GM23248 (cell line): ENCODE measurements at regions not wholly inside any gene's neighbourhood (a gene's known extent, or its start where the extent isn't known, plus 50 kb on each side); places are given as distances from the start of the nearest gene placed in this dataset.

Experiments
- EZH2 ChIP-seq: fragments of 200-600 bp; sonication (generic); IDR thresholded peaks from 2 replicates; pipeline ENCODE4 v1.6.1; 2018; ENCODE audit warnings: antibody characterized with exemption, mild to moderate bottlenecking; ENCODE audit not compliant: insufficient read depth, poor library complexity, severe bottlenecking
- EZH2phosphoT487 ChIP-seq: fragments of 200-600 bp; sonication (generic); IDR thresholded peaks from 2 replicates; pipeline ENCODE4 v1.6.1; 2018; ENCODE audit warnings: antibody characterized with exemption, moderate library complexity, mild to moderate bottlenecking, low read depth; ENCODE audit not compliant: insufficient read depth

DNA sequence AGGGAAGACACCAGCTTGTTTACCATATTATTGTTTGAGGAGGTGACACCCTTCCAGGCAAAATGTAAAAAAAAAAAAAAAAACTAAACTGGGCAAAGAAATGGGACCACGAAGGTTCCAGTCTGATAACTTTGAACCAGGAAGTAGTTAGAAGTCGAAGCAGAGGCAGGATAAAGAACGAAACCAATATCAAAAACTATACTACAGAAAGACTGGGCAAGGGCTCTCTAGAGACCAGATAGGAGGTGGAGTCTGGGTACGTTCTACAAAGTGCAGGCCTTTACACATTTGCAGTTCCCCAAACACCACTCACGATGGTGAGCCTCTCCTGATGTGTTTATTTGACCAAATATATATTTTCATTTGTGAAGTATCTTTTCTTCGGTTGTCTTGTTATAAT, 125.7 kb upstream of the CDK1 start:
- TF ChIP-seq EZH2 (no peak), EZH2phosphoT487 (no peak)
